ENCODE measurements at regions not wholly inside any gene's neighbourhood (a gene's known extent, or its start where the extent isn't known, plus 50 kb on each side); places are given as distances from the start of the nearest gene placed in this dataset.

DNA sequence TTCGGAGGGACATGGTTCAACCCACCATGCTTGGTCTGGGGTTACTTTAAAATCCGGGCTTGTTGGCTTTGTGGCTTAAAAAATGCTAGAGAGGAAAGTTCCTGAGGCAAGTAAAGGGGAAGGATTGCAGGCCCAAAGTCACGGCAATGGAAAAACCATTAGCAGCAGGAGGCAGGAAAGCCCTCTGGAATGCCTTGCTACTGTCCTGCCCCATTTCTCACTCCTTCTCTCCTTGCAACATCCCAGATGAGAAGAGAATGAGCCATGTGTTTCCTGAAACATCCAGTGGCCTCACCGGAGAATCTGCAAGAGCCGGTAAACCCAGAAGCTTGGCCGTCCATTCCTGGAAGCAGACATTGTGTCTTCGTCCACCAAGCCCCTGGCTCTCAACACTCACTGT, 97.4 kb upstream of the LCLAT1 start:
- no peak for DNase-seq (ENCODE audit: low read depth)
- TF ChIP-seq, protein P1, sequence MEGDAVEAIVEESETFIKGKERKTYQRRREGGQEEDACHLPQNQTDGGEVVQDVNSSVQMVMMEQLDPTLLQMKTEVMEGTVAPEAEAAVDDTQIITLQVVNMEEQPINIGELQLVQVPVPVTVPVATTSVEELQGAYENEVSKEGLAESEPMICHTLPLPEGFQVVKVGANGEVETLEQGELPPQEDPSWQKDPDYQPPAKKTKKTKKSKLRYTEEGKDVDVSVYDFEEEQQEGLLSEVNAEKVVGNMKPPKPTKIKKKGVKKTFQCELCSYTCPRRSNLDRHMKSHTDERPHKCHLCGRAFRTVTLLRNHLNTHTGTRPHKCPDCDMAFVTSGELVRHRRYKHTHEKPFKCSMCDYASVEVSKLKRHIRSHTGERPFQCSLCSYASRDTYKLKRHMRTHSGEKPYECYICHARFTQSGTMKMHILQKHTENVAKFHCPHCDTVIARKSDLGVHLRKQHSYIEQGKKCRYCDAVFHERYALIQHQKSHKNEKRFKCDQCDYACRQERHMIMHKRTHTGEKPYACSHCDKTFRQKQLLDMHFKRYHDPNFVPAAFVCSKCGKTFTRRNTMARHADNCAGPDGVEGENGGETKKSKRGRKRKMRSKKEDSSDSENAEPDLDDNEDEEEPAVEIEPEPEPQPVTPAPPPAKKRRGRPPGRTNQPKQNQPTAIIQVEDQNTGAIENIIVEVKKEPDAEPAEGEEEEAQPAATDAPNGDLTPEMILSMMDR (IDR thresholded peaks at IDR 0.05; ENCODE audit: low read depth, low read length, missing control alignments), result no peak
- in situ Hi-C loops (cut with HindIII; ENCODE audit: low sequenced_read_pairs), result no loop called here
- no peak overlapping the region for H3K4me3 ChIP-seq (ENCODE audit: low read depth, low read length)

DNA sequence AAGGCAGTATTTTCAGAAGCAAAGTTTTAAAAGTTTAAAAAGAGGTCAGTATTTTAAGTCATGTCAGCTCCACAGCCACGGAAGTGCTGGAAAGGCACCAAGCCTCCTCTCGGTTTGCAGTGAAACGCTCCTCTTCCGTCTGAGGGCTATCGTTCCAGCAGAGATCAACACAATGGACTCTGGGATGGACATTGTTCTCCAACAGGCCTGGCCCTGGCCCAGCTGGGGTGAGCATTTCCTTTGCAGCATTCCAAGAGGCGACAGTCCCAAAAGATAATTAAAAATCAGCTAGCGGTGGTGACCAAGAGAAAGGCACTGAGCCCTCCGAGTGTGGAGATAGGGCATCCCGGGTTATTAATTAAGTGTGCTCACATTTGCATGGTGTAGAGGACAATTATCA, 95.9 kb upstream of the LCLAT1 start:
- TF ChIP-seq, protein P1 (IDR thresholded peaks at IDR 0.05; ENCODE audit: low read depth, low read length, missing control alignments), result no peak
- H3K4me3 ChIP-seq (ENCODE audit: low read depth, low read length), result no peak overlapping the region
- in situ Hi-C loops (cut with HindIII; ENCODE audit: low sequenced_read_pairs), result no loop called here
- DNase-seq (ENCODE audit: low read depth), result no peak

DNA sequence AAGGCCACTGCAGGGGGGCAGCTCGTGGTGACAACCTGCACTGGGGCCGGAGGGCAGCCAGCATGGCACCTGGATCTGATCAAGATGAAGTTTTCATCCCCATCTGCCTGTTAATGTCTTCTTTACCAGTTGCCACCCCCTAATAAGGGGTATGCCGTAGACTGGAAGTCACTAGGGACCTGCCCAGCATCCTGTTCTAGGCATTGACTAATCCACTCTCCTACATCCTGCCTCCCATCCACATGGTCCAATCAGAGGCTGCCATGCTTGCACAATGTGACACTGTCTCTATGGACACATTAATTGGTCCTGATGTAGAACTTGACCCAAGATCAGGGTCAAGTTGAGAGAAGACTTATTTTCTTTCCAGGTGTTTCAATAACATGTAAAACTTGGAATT, 95.1 kb upstream of the LCLAT1 start:
- TF ChIP-seq, protein P1 (IDR thresholded peaks at IDR 0.05; ENCODE audit: low read depth, low read length, missing control alignments), result no peak
- in situ Hi-C loops (cut with HindIII; ENCODE audit: low sequenced_read_pairs), result no loop called here
- DNase-seq (ENCODE audit: low read depth), result no peak

DNA sequence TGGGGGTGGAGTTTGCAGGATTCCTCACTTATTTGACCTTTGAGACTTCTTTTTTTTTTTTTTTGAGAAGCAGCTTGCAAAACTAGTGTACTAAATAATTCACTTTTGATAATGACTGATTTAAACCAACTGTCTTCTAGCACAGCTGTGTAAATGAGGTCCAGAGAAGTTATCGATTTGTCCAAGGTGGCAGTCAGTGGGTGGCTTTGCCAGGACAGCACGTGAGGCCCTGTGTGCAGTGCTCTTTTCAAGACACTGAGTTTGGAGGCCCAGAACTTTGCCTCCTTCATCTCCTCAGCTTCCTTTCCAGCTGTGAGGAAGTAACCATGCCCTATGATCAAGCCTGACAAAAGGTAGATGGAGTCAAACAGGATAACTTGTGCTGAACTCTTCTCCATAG, 92.9 kb upstream of the LCLAT1 start:
- TF ChIP-seq, protein P1 (IDR thresholded peaks at IDR 0.05; ENCODE audit: low read depth, low read length, missing control alignments), result no peak
- in situ Hi-C loops (cut with HindIII; ENCODE audit: low sequenced_read_pairs), result no loop called here
- H3K4me3 ChIP-seq (ENCODE audit: low read depth, low read length), result no peak overlapping the region

More for the DNA sequence above, 95.1 kb upstream of the LCLAT1 start:
- no peak overlapping the region for H3K4me3 ChIP-seq (ENCODE audit: low read depth, low read length)

DNA sequence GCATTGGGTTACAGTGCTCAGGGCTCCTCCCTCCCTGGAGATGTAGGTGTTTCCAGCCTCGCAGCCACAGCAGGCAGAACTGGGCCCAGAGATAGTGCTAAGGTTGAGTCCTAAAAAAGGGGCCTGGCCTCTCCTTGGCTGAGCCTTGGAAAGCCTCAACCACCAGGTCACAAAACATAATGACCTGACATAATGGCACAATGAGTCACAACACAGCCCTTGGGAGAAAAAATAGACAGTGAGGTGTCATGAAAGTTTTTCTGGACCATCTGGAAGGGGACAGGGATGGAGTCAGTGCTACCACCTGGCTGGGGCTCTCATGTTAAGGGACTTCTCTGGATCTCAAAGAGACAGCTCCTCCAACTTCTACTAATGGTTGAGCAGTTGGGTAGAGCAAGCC, 92.4 kb upstream of the LCLAT1 start:
- DNase-seq (ENCODE audit: low read depth), result no peak
- no peak overlapping the region for H3K4me3 ChIP-seq (ENCODE audit: low read depth, low read length)
- in situ Hi-C loops (cut with HindIII; ENCODE audit: low sequenced_read_pairs), result no loop called here
- TF ChIP-seq, protein P1 (IDR thresholded peaks at IDR 0.05; ENCODE audit: low read depth, low read length, missing control alignments), result no peak

More for the DNA sequence above, 92.9 kb upstream of the LCLAT1 start:
- no peak for DNase-seq (ENCODE audit: low read depth)

DNA sequence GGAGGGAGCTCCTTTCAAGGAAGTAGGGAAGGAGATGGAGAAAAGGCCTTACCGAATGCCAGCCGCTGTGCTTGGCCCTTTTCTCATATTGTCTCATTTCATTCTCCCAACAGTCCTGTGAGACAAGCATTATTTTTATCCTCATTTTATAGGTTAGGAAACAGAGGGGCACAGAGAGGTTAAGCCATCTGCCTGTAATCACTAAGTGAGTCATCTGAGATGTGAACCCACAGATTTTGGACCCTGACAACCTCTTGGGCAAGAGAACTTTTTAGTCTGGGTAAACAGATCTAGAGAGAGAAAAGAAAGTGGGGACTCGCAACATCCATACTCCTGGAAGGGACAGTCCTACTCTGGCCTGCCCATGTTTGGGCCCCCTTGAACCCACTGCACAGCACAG, 91.7 kb upstream of the LCLAT1 start:
- in situ Hi-C loops (cut with HindIII; ENCODE audit: low sequenced_read_pairs), result no loop called here
- H3K4me3 ChIP-seq (ENCODE audit: low read depth, low read length), result no peak overlapping the region
- DNase-seq (ENCODE audit: low read depth), result no peak
- TF ChIP-seq, protein P1 (IDR thresholded peaks at IDR 0.05; ENCODE audit: low read depth, low read length, missing control alignments), result no peak

DNA sequence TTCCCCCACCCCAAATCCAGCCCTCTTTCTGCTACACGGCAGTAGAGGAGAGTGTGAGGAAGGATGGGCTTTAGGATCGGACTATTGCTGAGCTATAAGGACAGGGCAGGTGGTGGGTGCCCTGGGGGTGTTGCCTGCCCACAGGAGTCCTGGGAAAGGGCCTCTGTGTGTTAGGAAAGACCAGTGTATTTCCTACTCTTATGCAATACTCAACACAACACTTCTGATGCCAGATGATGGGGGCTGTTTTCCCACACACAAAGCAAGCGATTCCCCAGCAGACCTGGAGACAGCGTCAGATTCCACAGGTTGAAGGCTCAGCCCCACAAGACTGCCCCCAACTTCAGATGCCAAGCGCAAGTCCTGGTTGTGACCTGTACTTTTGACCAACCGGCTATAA, 91.0 kb upstream of the LCLAT1 start:
- DNase-seq (ENCODE audit: low read depth), result no peak
- no peak overlapping the region for H3K4me3 ChIP-seq (ENCODE audit: low read depth, low read length)
- TF ChIP-seq, protein P1 (IDR thresholded peaks at IDR 0.05; ENCODE audit: low read depth, low read length, missing control alignments), result no peak
- in situ Hi-C loops (cut with HindIII; ENCODE audit: low sequenced_read_pairs), result no loop called here

All from astrocyte of the cerebellum (primary cell).